ENCODE measurements at regions not wholly inside any gene's neighbourhood (a gene's known extent, or its start where the extent isn't known, plus 50 kb on each side); places are given as distances from the start of the nearest gene placed in this dataset.

DNA sequence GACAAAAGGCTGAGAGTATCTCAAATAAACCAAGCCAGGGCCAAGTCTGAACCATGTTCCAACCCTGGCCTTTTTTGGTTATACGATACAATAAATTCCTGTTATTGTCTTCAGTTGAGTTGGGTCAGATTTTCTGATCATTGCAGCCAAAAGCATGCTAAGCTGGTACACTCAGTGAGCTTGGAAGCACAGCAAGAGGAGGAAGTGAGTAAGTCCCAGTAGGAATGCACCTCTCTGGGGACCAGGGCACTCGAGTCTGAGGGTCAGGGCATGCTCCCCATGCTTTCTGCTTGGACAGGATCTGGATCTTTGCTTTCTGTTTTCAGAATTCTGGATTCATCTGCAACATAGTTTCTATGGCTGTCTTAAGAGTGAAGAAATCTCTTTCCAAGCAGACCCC, 73.1 kb downstream of the TMPRSS5 start:
- dilution Hi-C loops (cut with HindIII; ENCODE audit: low sequenced_read_pairs, unreplicated experiment) (no loop called here), intact Hi-C loops (cut with micrococcal nuclease) (no loop called here), in situ Hi-C loops (cut with MboI; ENCODE audit: low sequenced_read_pairs) (no loop called here)
- CTCF ChIA-PET: interaction anchor here (0.5 kb wide), 1 partner anchor 380 kb away, joined by 6 read pairs; no protein-coding TSS in a partner anchor
- TF ChIP-seq CEBPB (IDR thresholded peaks at IDR 0.05; ENCODE audit: low read depth, low read length) (no peak), MXI1 (IDR thresholded peaks at IDR 0.05; ENCODE audit: borderline replicate concordance, low read depth, low read length) (no peak), SMC3 (IDR thresholded peaks at IDR 0.05; ENCODE audit: low read depth, low read length) (no peak), RFX5 (IDR thresholded peaks at IDR 0.05; ENCODE audit: low read depth, low read length) (no peak), POLR2A (IDR thresholded peaks at IDR 0.05; ENCODE audit: low read depth, low read length) (no peak)
- TF ChIP-seq, protein P1, sequence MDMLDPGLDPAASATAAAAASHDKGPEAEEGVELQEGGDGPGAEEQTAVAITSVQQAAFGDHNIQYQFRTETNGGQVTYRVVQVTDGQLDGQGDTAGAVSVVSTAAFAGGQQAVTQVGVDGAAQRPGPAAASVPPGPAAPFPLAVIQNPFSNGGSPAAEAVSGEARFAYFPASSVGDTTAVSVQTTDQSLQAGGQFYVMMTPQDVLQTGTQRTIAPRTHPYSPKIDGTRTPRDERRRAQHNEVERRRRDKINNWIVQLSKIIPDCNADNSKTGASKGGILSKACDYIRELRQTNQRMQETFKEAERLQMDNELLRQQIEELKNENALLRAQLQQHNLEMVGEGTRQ (IDR thresholded peaks at IDR 0.05; ENCODE audit: low read depth, low read length): no peak
- Histone ChIP-seq H4K91ac (ENCODE audit: insufficient read depth, low read depth, low read length) (no peak overlapping the region), H2BK15ac (ENCODE audit: low read depth, low read length) (no peak overlapping the region), H3K4ac (ENCODE audit: low read depth, low read length) (no peak overlapping the region), H3K9me1 (ENCODE audit: insufficient read depth, low read length) (no peaks in the 10 kb centered on the region), H2AK5ac (ENCODE audit: low read depth, low read length) (no peak overlapping the region), H3K27ac (ENCODE audit: insufficient read depth, low read length) (no peak overlapping the region), H2BK120ac (ENCODE audit: low read depth, low read length) (no peak overlapping the region), H3K9ac (ENCODE audit: low read depth, low read length) (no peak overlapping the region), H3K9me3 (ENCODE audit: control insufficient read depth, insufficient read depth, low read length) (no peaks in the 10 kb centered on the region), H2BK20ac (ENCODE audit: low read depth, low read length) (no peak overlapping the region), H3K23ac (ENCODE audit: low read depth, low read length) (no peak overlapping the region), H3K14ac (replicated peaks; ENCODE audit: low read depth, low read length) (no peak overlapping the region), H4K20me1 (ENCODE audit: insufficient read depth, low read length) (no peaks in the 10 kb centered on the region), H3K4me1 (ENCODE audit: control insufficient read depth, insufficient read depth, low read length) (no peaks in the 10 kb centered on the region), H3K27me3 (ENCODE audit: control insufficient read depth, insufficient read depth, low read length) (peaks cover 8% of the 10 kb centered on the region), H2AFZ (replicated peaks; ENCODE audit: low read length, poor library complexity) (no peak overlapping the region), H2BK5ac (ENCODE audit: low read depth, low read length, poor library complexity, severe bottlenecking) (no peak overlapping the region), H4K5ac (ENCODE audit: low read depth, low read length) (no peak overlapping the region), H2AK9ac (replicated peaks; ENCODE audit: low read depth, low read length, poor library complexity) (no peak overlapping the region), H3K56ac (ENCODE audit: extremely low read depth, insufficient read depth, low read length) (no peak overlapping the region), H4K8ac (ENCODE audit: low read depth in 2 of 2, low read length in 2 of 2) (no peak overlapping the region), H3K79me1 (ENCODE audit: low read depth in 1 of 2, low read length in 2 of 2) (no peaks in the 10 kb centered on the region), H3K4me2 (ENCODE audit: low read depth, low read length) (no peak overlapping the region), H3K36me3 (ENCODE audit: control insufficient read depth, insufficient read depth, low read length) (no peaks in the 10 kb centered on the region), H3K4me3 (ENCODE audit: insufficient read depth, low read depth, low read length) (no peak overlapping the region), H3K18ac (ENCODE audit: low read depth, low read length) (no peak overlapping the region)
- POLR2A ChIA-PET (ENCODE audit: unreplicated experiment): no interaction called here
- DNase-seq: no peak
- no peak for ATAC-seq (ENCODE audit: low read depth)
- no TSS peak for BruUV-seq (replicated peaks)
- 80% methylated on average over 1 of the region's 2 CpGs; no CpG with 5 or more reads in 1 of the 2 experiments for WGBS, 2 experiments (ENCODE audit: extremely low coverage in 2 of 2, insufficient read length in 1 of 2)

Measured in IMR-90 (cell line).